CD4-positive, alpha-beta T cell treated with Interleukin-12 subunit alpha and Interleukin-12 subunit beta, for 1 hour (primary cell): ENCODE measurements at regions not wholly inside any gene's neighbourhood (a gene's known extent, or its start where the extent isn't known, plus 50 kb on each side); places are given as distances from the start of the nearest gene placed in this dataset.

Experiments used
- DNase-seq: peaks from one replicate; pipeline ENCODE4 v3.0.0-alpha.2; 2020

GRCh38 chr16:63005356-63005755 is 969.1 kb upstream of the CDH8 start:
- no peak for DNase-seq

GRCh38 chr16:62989480-62989879 is 953.2 kb upstream of the CDH8 start:
- no peak for DNase-seq

GRCh38 chr16:62985722-62986121 is 949.5 kb upstream of the CDH8 start:
- DNase-seq: no peak

GRCh38 chr16:62978451-62978850 is 942.2 kb upstream of the CDH8 start:
- no peak for DNase-seq

GRCh38 chr16:62977876-62978275 is 941.6 kb upstream of the CDH8 start:
- DNase-seq: no peak

GRCh38 chr16:62974424-62974823 is 938.2 kb upstream of the CDH8 start:
- no peak for DNase-seq

GRCh38 chr16:62970851-62971250 is 934.6 kb upstream of the CDH8 start:
- DNase-seq: no peak

GRCh38 chr16:62969711-62970318 is 933.6 kb upstream of the CDH8 start:
- DNase-seq: no peak

- DNase-seq: no peak
Observed at GRCh38 chr16:62967611-62968010, 931.4 kb upstream of the CDH8 start.

- DNase-seq: no peak
Observed at GRCh38 chr16:62967163-62967562, 930.9 kb upstream of the CDH8 start.

GRCh38 chr16:62966626-62967025 is 930.4 kb upstream of the CDH8 start:
- no peak for DNase-seq

GRCh38 chr16:62965831-62966230 is 929.6 kb upstream of the CDH8 start:
- DNase-seq: no peak

- DNase-seq: no peak
Observed at GRCh38 chr16:62963846-62964245, 927.6 kb upstream of the CDH8 start.

GRCh38 chr16:62955033-62955349 is 918.8 kb upstream of the CDH8 start:
- DNase-seq: no peak

GRCh38 chr16:62954144-62955032 is 918.1 kb upstream of the CDH8 start:
- no peak for DNase-seq

GRCh38 chr16:62950351-62950750 is 914.1 kb upstream of the CDH8 start:
- no peak for DNase-seq

- no peak for DNase-seq
Observed at GRCh38 chr16:62940569-62940968, 904.3 kb upstream of the CDH8 start.

GRCh38 chr16:62939687-62940086 is 903.4 kb upstream of the CDH8 start:
- DNase-seq: no peak

GRCh38 chr16:62933929-62934328 is 897.7 kb upstream of the CDH8 start:
- no peak for DNase-seq

- no peak for DNase-seq
Observed at GRCh38 chr16:62929593-62929992, 893.4 kb upstream of the CDH8 start.

GRCh38 chr16:62927122-62927521 is 890.9 kb upstream of the CDH8 start:
- no peak for DNase-seq

- DNase-seq: no peak
Observed at GRCh38 chr16:62926121-62926801, 890.0 kb upstream of the CDH8 start.

GRCh38 chr16:62921904-62922303 is 885.7 kb upstream of the CDH8 start:
- no peak for DNase-seq

GRCh38 chr16:62913924-62914323 is 877.7 kb upstream of the CDH8 start:
- no peak for DNase-seq
